Glomerular visceral epithelial cell (primary cell): ENCODE measurements at regions not wholly inside any gene's neighbourhood (a gene's known extent, or its start where the extent isn't known, plus 50 kb on each side); places are given as distances from the start of the nearest gene placed in this dataset.

Source experiments
- DNase-seq: peaks from one replicate; pipeline ENCODE4 v3.0.0-alpha.2; 2016; ENCODE audit errors: extremely low spot score

GRCh38 chr4:8796096-8796495, 75.5 kb downstream of the HMX1 start:
- DNase-seq = no peak

GRCh38 chr4:8795140-8795539, 76.5 kb downstream of the HMX1 start:
- DNase-seq = no peak

DNA sequence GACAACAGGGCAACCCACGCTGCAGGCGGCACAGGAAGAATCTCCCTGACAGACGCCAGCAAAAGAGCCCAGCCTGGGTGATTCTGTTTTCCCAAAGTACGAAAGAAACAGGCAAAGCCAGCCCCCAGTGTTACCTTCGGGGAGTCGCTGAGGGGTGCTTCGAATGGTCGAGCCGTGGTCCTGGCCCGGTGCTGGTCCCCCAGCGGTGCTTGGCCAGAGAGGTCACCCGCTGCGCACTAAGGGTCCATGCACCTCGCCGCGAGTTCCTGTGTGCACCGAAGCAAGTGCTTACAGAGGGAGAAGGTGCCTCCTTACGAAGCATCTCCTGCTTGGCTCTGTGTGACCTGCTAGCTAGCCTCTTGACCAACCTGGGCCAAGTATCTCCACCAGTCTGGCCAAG, 77.1 kb downstream of the HMX1 start:
- no peak for DNase-seq

- no peak for DNase-seq
These were observed 78.0 kb downstream of the HMX1 start for GRCh38 chr4:8793571-8794160.

DNA sequence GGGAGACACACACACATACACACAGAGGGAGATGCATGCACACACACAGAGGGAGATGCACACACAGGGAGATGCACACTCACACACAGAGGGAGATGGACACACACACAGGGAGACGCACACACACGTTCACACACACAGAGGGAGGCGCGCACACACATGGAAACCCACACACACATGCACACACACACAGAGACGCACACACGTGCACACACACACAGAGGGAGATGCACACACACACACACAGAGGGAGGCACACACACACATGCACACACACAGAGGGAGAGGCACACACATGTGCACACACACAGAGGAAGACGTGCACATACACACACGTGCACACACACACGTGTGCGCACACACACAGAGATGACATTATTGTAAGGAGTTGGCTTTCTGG, 79.1 kb downstream of the HMX1 start:
- DNase-seq = no peak

- no peak for DNase-seq
These were observed 80.0 kb downstream of the HMX1 start for GRCh38 chr4:8791609-8792008.

GRCh38 chr4:8790749-8791148, 80.9 kb downstream of the HMX1 start:
- no peak for DNase-seq

- DNase-seq = no peak
These were observed 83.5 kb downstream of the HMX1 start for GRCh38 chr4:8788174-8788573.

GRCh38 chr4:8786166-8786565, 85.5 kb downstream of the HMX1 start:
- no peak for DNase-seq

DNA sequence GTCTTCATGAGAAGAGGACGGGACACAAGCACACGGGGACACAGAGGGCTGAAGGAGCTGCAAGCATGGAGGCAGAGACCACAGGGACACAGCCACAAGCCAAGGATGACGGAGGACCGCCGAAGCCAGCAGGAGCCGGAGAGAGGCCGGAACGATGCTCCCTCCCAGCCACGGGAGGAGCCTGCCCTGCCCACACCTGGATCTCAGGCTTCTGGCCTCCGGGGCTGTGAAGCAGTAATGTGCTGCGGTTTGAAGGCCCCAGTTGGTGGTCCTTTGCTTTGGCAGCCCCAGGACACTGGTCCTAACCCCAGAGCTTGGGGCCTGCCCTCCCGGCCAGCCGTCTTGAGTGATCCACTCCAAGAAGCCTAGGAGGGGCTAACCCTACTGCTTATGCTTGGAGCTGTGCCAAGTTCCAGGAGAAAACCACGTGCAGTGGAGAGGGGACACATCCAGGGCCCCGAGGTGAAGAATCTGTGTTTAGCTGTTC, 85.9 kb downstream of the HMX1 start:
- DNase-seq = no peak

DNA sequence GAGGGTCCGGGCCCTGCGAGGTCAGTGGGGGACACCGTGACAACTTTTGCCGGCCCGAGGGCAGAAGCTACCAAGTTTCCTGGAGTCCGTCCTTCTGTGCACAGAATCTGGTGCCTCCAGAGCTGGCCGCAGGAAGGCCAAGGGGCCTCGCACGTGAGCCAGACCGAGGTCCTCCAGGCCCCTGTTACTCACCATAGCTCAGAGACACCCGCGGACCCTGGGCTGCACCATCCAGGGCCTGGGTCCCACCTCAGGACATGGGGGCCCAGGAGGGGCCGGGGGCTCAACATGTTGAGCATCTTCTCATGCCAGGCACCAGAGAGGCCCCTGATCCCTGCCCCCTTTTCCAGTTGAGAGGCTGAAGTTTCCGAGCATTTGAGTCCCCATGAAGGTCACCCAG, 87.9 kb downstream of the HMX1 start:
- no peak for DNase-seq

GRCh38 chr4:8782135-8782534, 89.5 kb downstream of the HMX1 start:
- DNase-seq = no peak

DNA sequence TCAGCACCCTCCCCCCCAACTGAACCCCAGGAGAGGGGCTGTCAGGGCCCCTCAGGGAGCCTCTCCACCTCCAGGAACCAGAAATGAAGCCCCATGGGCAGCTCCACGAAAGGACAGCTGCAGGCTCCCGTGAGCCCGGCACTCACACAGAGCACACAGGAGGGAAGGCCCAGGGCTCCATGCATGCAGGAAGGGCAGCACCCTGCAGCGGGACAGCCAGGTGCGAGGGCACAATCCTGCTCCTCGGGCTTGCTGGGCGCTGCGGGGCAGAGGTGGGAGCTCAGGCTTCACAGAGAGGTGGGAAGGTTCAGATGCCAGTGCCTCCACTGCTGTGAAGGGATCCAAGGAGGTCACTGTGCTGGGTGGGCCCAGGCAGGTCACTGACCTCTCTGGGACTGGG, 90.0 kb downstream of the HMX1 start:
- no peak for DNase-seq

- DNase-seq = no peak
These were observed 90.9 kb downstream of the HMX1 start for GRCh38 chr4:8780596-8781368.

DNA sequence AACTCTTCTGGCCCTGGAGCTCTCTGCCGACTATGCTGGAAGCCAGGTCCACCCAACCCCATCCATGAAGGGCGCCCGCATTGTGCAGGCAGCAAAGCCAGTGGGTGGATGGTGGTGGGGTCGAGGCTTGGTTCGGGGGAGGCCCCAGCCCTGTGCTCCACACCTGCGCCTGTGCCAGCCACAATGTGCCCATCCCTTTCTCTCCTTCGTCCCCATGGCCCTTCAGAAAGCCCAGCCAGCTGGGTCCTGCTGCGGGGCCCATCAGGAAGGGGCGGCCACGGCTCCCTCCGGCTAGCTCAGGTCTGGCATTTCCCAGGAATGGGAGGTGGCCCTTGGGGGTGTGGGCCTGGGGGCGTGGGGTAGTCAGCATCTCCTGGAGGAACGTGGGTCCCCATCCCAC, 91.6 kb downstream of the HMX1 start:
- no peak for DNase-seq

- no peak for DNase-seq
These were observed 92.1 kb downstream of the HMX1 start for GRCh38 chr4:8779490-8779932.

DNA sequence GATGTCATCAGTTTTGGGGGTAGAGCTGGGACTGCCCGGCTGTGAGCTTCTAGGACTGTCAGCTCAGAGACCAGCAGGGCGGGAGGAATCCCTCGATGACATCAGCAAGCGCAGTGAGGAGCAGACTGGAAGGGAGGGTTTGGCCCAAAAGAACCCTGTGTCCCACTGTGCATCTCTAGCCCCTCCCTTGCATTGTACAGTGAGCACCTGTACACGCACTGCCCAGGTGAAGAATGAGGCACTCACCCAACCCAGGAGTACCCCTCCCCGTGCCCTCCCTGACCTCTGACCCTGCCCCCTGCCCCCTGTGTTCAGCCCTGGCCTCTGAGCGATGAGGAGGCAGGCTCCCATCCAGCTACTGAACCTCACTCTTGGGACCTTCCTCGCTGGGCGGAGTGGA, 92.9 kb downstream of the HMX1 start:
- DNase-seq = no peak

GRCh38 chr4:8778291-8778690, 93.3 kb downstream of the HMX1 start:
- no peak for DNase-seq

- no peak for DNase-seq
These were observed 94.1 kb downstream of the HMX1 start for GRCh38 chr4:8777320-8778196.

- DNase-seq = no peak
These were observed 95.3 kb downstream of the HMX1 start for GRCh38 chr4:8776366-8776765.

DNA sequence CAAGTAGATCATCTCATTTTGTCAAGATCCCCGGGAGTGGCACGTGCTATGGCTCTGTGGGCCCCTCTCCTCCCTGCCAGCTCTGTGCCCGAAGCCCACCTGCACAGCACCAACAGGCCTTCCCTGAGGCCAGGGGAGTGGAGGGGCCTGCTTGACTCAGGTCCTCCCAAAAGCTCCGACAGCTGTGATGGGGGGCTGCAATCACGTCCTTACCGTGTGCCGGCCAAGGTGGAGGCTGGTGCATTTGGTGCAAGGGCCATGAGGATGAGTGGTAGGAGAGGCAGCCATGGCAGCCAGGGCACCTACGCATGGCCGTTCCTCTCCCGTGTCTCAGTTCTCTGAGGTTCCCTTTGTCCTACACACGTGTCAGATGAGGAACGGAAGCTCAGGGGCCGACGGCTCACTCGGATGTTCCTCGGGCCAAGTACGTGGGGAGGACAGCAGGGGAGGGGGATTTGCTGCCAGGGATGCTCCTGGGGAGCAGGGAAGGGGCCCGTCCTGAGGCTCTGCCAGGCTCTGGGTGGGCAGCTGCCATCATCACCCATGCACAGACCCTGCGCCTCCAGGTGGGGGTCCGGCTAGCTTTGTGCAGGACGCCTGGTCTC, 95.8 kb downstream of the HMX1 start:
- no peak for DNase-seq

GRCh38 chr4:8775121-8775520, 96.5 kb downstream of the HMX1 start:
- no peak for DNase-seq
